SK-N-SH (cell line): ENCODE measurements at regions not wholly inside any gene's neighbourhood (a gene's known extent, or its start where the extent isn't known, plus 50 kb on each side); places are given as distances from the start of the nearest gene placed in this dataset.
A peak's percentile ranks its signal among the peaks of the same experiment; 100 is the strongest.

Experiments used
- CTCF ChIA-PET: fragments of 300-600, 350-600 bp; formaldehyde crosslinking; extraction: SDS; loops from one replicate; lab custom pipeline; 2021; lab: Yijun Ruan, JAX
- POLR2A ChIA-PET: fragments of 350-600 bp; sonication (Branson Sonifier 250); formaldehyde crosslinking; extraction: SDS; loops from one replicate; lab custom pipeline; 2020; ENCODE audit warnings: antibody characterized with exemption, inconsistent platforms; lab: Yijun Ruan, JAX
- DNase-seq: peaks from one replicate; pipeline ENCODE4 v3.0.0; 2012
- H2AFZ ChIP-seq: fragments of 200-600 bp; sonication (generic); 2 replicates; pipeline ENCODE4 v1.8.1; 2016; ENCODE audit warnings: antibody characterized with exemption, mild to moderate bottlenecking, low read depth
- H3F3A ChIP-seq: fragments of 200-600 bp; sonication (generic); replicated peaks from 2 replicates; pipeline ENCODE3; 2016; ENCODE audit warnings: antibody characterized with exemption, mild to moderate bottlenecking; ENCODE audit not compliant: insufficient read depth
- H3K27ac ChIP-seq, 2 experiments: fragments of 200-500 bp in 1 of 2; fragments of 200-600 bp in 1 of 2; sonication (Bioruptor generic) in 1 of 2; sonication (generic), shearing (Covaris generic) in 1 of 2; 2 replicates each; pipeline versions ENCODE4 v1.5.1 to v1.6.1; 2014 to 2016; ENCODE audit warnings: low read depth in 2 of 2, inconsistent platforms in 1 of 2, low read length in 1 of 2, mild to moderate bottlenecking in 1 of 2, mixed read lengths in 1 of 2
- H3K27me3 ChIP-seq: fragments of 200-600 bp; sonication (generic), shearing (Covaris generic); 2 replicates; pipeline ENCODE4 v1.6.1; 2016; ENCODE audit warnings: mixed run types; ENCODE audit not compliant: insufficient read depth
- H3K36me3 ChIP-seq, 2 experiments: fragments of 200-500 bp in 1 of 2; fragments of 200-600 bp in 1 of 2; sonication (Bioruptor generic) in 1 of 2; sonication (generic) in 1 of 2; replicated peaks in 1 of 2; 2 replicates each; pipeline versions ENCODE3 to v1.5.1; 2014 to 2016; ENCODE audit warnings: low read length in 1 of 2, mild to moderate bottlenecking in 1 of 2; ENCODE audit not compliant: insufficient read depth in 2 of 2, control insufficient read depth in 1 of 2
- H3K4me1 ChIP-seq, 2 experiments: fragments of 200-500 bp in 1 of 2; fragments of 200-600 bp in 1 of 2; sonication (Bioruptor generic) in 1 of 2; sonication (generic), shearing (Covaris generic) in 1 of 2; 2 replicates each; pipeline versions ENCODE4 v1.5.1 to v1.6.1; 2014 to 2016; ENCODE audit warnings: low read depth in 1 of 2, low read length in 1 of 2, mixed run types in 1 of 2; ENCODE audit not compliant: insufficient read depth in 2 of 2, control insufficient read depth in 1 of 2
- H3K4me2 ChIP-seq: fragments of 200-600 bp; sonication (generic), shearing (Covaris generic); 2 replicates; pipeline ENCODE4 v1.6.1; 2017; ENCODE audit warnings: mixed run types
- H3K4me3 ChIP-seq, 2 experiments: fragments of 200-500 bp in 1 of 2; fragments of 200-600 bp in 1 of 2; sonication (Bioruptor generic) in 1 of 2; sonication (generic), shearing (Covaris generic) in 1 of 2; 2 replicates each; pipeline versions ENCODE4 v1.5.1 to v1.8.1; 2014 to 2016; ENCODE audit warnings: low read depth in 2 of 2, inconsistent platforms in 1 of 2, low read length in 1 of 2, mild to moderate bottlenecking in 1 of 2, mixed read lengths in 1 of 2, moderate library complexity in 1 of 2
- H3K79me2 ChIP-seq: fragments of 200-600 bp; sonication (generic); 2 replicates; pipeline ENCODE4 v1.8.1; 2017; ENCODE audit warnings: mild to moderate bottlenecking; ENCODE audit not compliant: insufficient read depth
- H3K9ac ChIP-seq: fragments of 200-600 bp; sonication (generic); 2 replicates; pipeline ENCODE4 v1.6.1; 2017; ENCODE audit warnings: mixed run types
- H3K9me2 ChIP-seq: fragments of 200-600 bp; sonication (generic); 2 replicates; pipeline ENCODE4 v1.6.1; 2017; ENCODE audit warnings: mixed run types
- H3K9me3 ChIP-seq: fragments of 200-600 bp; sonication (generic); 2 replicates; pipeline ENCODE4 v1.6.1; 2017; ENCODE audit warnings: mixed run types, mild to moderate bottlenecking, moderate library complexity
- H4K20me1 ChIP-seq: fragments of 200-600 bp; sonication (generic); 2 replicates; pipeline ENCODE4 v1.6.1; 2017; ENCODE audit warnings: mild to moderate bottlenecking, mixed run types; ENCODE audit not compliant: insufficient read depth
- ELF1 ChIP-seq: IDR thresholded peaks from 2 replicates; pipeline ENCODE4 v1.4.0; 2012
- EP300 ChIP-seq, 2 experiments: IDR thresholded peaks; 2 replicates each; pipeline versions ENCODE4 v1.4.0 to v1.6.1; 2012; ENCODE audit warnings: borderline replicate concordance in 1 of 2, low read depth in 1 of 2, low read length in 1 of 2
- EZH2phosphoT487 ChIP-seq: fragments of 200-600 bp; sonication (generic); IDR thresholded peaks from 2 replicates; pipeline ENCODE4 v1.6.1; 2017; ENCODE audit warnings: low read depth, mixed run types, mild to moderate bottlenecking, antibody characterized with exemption, moderate library complexity, borderline replicate concordance
- FOSL2 ChIP-seq: IDR thresholded peaks from 2 replicates; pipeline ENCODE4 v1.4.0; 2012; ENCODE audit warnings: low read depth, mild to moderate bottlenecking, moderate library complexity, borderline replicate concordance
- FOXJ3 ChIP-seq: sonication (generic); formaldehyde crosslinking; IDR thresholded peaks from 2 replicates; pipeline ENCODE4 v1.5.1; 2020; ENCODE audit warnings: mild to moderate bottlenecking, missing genetic modification reagents
- JUND ChIP-seq: IDR thresholded peaks from 2 replicates; pipeline ENCODE4 v1.4.0; 2012
- MEF2A ChIP-seq: IDR thresholded peaks from 2 replicates; pipeline ENCODE4 v1.4.0; 2012; ENCODE audit warnings: low read depth, borderline replicate concordance
- NFIC ChIP-seq: IDR thresholded peaks from 2 replicates; pipeline ENCODE4 v1.4.0; 2012; ENCODE audit warnings: borderline replicate concordance
- NRF1 ChIP-seq: IDR thresholded peaks from 2 replicates; pipeline ENCODE4 v1.6.1; 2012; ENCODE audit warnings: low read depth, mild to moderate bottlenecking, low read length
- POLR2AphosphoS5 ChIP-seq: IDR thresholded peaks from 2 replicates; pipeline ENCODE4 v1.6.1; 2012; ENCODE audit warnings: low read depth, low read length
- RCOR1 ChIP-seq: fragments of 150-350 bp; IDR thresholded peaks from 2 replicates; pipeline ENCODE4 v1.6.1; 2017; ENCODE audit warnings: antibody characterized with exemption, low read length
- RXRA ChIP-seq: IDR thresholded peaks from 2 replicates; pipeline ENCODE4 v1.4.0; 2012; ENCODE audit warnings: low read depth, mild to moderate bottlenecking, borderline replicate concordance
- TCF12 ChIP-seq: IDR thresholded peaks from 2 replicates; pipeline ENCODE4 v1.4.0; 2012
- TEAD4 ChIP-seq: IDR thresholded peaks from 2 replicates; pipeline ENCODE4 v1.4.0; 2012; ENCODE audit warnings: mild to moderate bottlenecking, borderline replicate concordance; ENCODE audit not compliant: insufficient read depth
- USF1 ChIP-seq: IDR thresholded peaks from 2 replicates; pipeline ENCODE4 v1.4.0; 2012; ENCODE audit warnings: low read depth, borderline replicate concordance
- WGBS: methylation state at CpG from one replicate; pipeline ENCODE4 v1.1.6; 2017; ENCODE audit warnings: low lambda C conversion rate; 5-methylcytosine and 5-hydroxymethylcytosine counted together
- TF ChIP-seq, protein P1 (sequence below): IDR thresholded peaks from 2 replicates; pipeline ENCODE4 v1.6.1; 2012; ENCODE audit warnings: mild to moderate bottlenecking, low read depth, low read length, moderate library complexity
- TF ChIP-seq, protein P2 (sequence below): IDR thresholded peaks from 2 replicates; pipeline ENCODE4; 2012
- TF ChIP-seq, protein P3 (sequence below): fragments of 150-350 bp; IDR thresholded peaks from 2 replicates; pipeline ENCODE4 v1.6.1; 2016; ENCODE audit warnings: mild to moderate bottlenecking, low read depth, low read length

DNA sequence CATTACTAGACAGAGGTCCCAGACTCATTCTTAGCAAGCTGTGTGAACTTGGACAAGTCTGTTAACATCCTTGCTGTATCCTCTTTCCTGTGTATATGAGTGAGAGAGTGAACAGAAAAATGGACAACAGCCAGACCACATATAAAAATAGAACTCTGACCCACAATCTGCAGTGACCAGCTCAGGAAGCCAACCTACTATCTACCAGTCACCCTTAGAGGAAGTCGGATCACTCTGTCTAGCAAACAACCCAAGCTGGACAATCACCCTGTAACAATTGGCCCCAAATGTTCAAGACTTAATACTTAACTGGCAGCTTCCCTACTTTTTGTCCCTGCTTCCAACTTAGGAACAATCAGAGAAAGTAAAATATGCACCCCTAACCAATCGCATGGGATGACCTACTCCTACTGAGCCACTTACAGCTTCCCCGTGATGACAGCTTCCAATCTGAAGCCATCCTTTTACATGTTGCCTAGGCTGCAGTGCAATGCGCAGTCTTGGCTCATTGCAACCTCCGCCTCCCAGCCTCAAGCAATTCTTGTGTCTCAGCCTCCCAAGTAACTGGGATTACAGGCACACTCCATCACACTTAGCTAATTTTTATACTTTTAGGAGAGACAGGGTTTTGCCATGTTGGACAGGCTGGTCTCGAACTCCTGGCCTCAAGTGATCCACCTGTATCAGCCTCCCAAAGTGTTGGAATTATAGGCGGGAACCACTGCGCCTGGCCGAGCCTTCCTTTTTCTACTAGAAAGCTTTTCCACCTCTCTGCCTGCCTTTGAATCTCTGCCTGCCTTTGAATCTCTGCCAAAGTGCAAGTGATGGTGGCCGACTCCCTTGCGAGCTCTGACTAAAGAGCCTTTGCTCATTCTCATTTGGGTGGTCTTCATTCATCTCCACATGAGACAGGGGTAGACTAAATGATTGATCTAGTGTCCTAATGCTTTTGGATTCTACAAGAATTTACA, 158.3 kb upstream of the NDUFV2 start:
- Histone ChIP-seq H3K9ac (no peak overlapping the region; the same call in 1 of the 2 replicates), H3K4me1 (peaks cover 15 to 34% of the 10 kb centered on the region in 2 experiments), H3F3A (peaks cover 43% of the 10 kb centered on the region), H3K9me2 (no peaks in the 10 kb centered on the region), H3K27me3 (no peaks in the 10 kb centered on the region), H4K20me1 (no peaks in the 10 kb centered on the region), H3K27ac (peak overlapping the region in 1 of 2 experiments; percentile 94; a peak in 2 of 4 replicates), H3K4me2 (peak overlapping the region; percentile 1; the same call in 1 of the 2 replicates), H2AFZ (no peak overlapping the region), H3K36me3 (no peaks in the 10 kb centered on the region), H3K9me3 (no peaks in the 10 kb centered on the region; the same call in 1 of the 2 replicates), H3K79me2 (no peaks in the 10 kb centered on the region), H3K4me3 (no peak overlapping the region)
- no peak for DNase-seq
- ChIA-PET CTCF (no interaction called here), POLR2A (no interaction called here)
- WGBS, result 84% methylated on average over 11 of the region's 11 CpGs
- TF ChIP-seq EZH2phosphoT487 (no peak), JUND (0 out of 2 replicates have a peak, but pooled peaks have one; percentile 26), NRF1 (no peak), USF1 (no peak), FOXJ3 (CRISPR knock-in tag) (no peak), TCF12 (peak; percentile 62), TEAD4 (0 out of 2 replicates have a peak, but pooled peaks have one; percentile 30), FOSL2 (peak; percentile 34; the same call in 1 of the 2 replicates), NFIC (peak; percentile 76), POLR2AphosphoS5 (no peak), MEF2A (peak; percentile 94), RXRA (peak; percentile 52; the same call in 1 of the 2 replicates), ELF1 (no peak), EP300 (IDR thresholded peaks at IDR 0.05; ENCODE audit: borderline replicate concordance in 1 of 2, low read depth in 1 of 2, low read length in 1 of 2) (peak in 1 of 2 experiments; percentile 59; a peak in 1 of 4 replicates), RCOR1 (no peak)
- TF ChIP-seq, protein P1, sequence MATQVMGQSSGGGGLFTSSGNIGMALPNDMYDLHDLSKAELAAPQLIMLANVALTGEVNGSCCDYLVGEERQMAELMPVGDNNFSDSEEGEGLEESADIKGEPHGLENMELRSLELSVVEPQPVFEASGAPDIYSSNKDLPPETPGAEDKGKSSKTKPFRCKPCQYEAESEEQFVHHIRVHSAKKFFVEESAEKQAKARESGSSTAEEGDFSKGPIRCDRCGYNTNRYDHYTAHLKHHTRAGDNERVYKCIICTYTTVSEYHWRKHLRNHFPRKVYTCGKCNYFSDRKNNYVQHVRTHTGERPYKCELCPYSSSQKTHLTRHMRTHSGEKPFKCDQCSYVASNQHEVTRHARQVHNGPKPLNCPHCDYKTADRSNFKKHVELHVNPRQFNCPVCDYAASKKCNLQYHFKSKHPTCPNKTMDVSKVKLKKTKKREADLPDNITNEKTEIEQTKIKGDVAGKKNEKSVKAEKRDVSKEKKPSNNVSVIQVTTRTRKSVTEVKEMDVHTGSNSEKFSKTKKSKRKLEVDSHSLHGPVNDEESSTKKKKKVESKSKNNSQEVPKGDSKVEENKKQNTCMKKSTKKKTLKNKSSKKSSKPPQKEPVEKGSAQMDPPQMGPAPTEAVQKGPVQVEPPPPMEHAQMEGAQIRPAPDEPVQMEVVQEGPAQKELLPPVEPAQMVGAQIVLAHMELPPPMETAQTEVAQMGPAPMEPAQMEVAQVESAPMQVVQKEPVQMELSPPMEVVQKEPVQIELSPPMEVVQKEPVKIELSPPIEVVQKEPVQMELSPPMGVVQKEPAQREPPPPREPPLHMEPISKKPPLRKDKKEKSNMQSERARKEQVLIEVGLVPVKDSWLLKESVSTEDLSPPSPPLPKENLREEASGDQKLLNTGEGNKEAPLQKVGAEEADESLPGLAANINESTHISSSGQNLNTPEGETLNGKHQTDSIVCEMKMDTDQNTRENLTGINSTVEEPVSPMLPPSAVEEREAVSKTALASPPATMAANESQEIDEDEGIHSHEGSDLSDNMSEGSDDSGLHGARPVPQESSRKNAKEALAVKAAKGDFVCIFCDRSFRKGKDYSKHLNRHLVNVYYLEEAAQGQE, result no peak
- TF ChIP-seq, protein P2, sequence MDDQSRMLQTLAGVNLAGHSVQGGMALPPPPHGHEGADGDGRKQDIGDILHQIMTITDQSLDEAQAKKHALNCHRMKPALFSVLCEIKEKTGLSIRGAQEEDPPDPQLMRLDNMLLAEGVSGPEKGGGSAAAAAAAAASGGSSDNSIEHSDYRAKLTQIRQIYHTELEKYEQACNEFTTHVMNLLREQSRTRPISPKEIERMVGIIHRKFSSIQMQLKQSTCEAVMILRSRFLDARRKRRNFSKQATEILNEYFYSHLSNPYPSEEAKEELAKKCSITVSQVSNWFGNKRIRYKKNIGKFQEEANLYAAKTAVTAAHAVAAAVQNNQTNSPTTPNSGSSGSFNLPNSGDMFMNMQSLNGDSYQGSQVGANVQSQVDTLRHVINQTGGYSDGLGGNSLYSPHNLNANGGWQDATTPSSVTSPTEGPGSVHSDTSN, result peak; percentile 65
- TF ChIP-seq, protein P3, sequence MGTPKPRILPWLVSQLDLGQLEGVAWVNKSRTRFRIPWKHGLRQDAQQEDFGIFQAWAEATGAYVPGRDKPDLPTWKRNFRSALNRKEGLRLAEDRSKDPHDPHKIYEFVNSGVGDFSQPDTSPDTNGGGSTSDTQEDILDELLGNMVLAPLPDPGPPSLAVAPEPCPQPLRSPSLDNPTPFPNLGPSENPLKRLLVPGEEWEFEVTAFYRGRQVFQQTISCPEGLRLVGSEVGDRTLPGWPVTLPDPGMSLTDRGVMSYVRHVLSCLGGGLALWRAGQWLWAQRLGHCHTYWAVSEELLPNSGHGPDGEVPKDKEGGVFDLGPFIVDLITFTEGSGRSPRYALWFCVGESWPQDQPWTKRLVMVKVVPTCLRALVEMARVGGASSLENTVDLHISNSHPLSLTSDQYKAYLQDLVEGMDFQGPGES, result no peak
